SU-DHL-6 (cell line): ENCODE measurements at regions not wholly inside any gene's neighbourhood (a gene's known extent, or its start where the extent isn't known, plus 50 kb on each side); places are given as distances from the start of the nearest gene placed in this dataset.

Experiments used
- EZH2phosphoT487 ChIP-seq: fragments of 200-600 bp; sonication (generic), shearing (Covaris generic); conservative IDR thresholded peaks from 2 replicates; pipeline ENCODE4 v1.6.1; 2018; ENCODE audit warnings: mild to moderate bottlenecking, antibody characterized with exemption, low read length, moderate library complexity, mixed read lengths
- TF ChIP-seq, protein P1 (sequence below): fragments of 200-600 bp; sonication (generic); IDR thresholded peaks from one replicate; pipeline ENCODE4 v1.5.1; 2017; ENCODE audit warnings: antibody characterized with exemption, mild to moderate bottlenecking, low read length, moderate library complexity; ENCODE audit not compliant: insufficient read depth, poor library complexity, severe bottlenecking

DNA sequence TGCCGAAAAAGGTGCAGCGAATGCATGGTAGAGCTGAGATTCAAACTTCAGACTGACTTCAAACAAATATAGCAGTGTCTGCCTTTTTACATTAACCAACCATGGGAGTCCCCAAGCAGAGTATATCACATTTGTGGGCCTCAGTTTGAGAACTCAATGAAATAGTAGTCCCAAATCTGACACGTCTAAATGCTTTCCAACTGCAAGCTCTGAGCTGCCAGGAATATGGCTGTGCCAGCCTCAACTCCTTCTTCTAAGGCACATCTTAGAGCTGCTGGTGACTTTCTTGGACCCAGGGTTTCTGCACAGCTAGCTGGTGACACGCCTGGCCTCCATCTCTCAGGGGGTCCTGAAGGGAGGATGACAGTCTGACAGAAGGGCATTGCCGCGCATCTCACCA lies 78.8 kb upstream of the SLC2A1 start:
- no peak for TF ChIP-seq EZH2phosphoT487
- TF ChIP-seq, protein P1, sequence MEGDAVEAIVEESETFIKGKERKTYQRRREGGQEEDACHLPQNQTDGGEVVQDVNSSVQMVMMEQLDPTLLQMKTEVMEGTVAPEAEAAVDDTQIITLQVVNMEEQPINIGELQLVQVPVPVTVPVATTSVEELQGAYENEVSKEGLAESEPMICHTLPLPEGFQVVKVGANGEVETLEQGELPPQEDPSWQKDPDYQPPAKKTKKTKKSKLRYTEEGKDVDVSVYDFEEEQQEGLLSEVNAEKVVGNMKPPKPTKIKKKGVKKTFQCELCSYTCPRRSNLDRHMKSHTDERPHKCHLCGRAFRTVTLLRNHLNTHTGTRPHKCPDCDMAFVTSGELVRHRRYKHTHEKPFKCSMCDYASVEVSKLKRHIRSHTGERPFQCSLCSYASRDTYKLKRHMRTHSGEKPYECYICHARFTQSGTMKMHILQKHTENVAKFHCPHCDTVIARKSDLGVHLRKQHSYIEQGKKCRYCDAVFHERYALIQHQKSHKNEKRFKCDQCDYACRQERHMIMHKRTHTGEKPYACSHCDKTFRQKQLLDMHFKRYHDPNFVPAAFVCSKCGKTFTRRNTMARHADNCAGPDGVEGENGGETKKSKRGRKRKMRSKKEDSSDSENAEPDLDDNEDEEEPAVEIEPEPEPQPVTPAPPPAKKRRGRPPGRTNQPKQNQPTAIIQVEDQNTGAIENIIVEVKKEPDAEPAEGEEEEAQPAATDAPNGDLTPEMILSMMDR = no peak
